Hepatic stellate cell (primary cell): ENCODE measurements at regions not wholly inside any gene's neighbourhood (a gene's known extent, or its start where the extent isn't known, plus 50 kb on each side); places are given as distances from the start of the nearest gene placed in this dataset.
"Not testable (repeated sequence)": the region's sequence is repeated elsewhere in the genome, so short reads cannot be mapped to it uniquely, and the experiment has no call there.

Experiments
- DNase-seq: peaks from one replicate; pipeline ENCODE4 v3.0.0; 2011; ENCODE audit warnings: low spot score

DNA sequence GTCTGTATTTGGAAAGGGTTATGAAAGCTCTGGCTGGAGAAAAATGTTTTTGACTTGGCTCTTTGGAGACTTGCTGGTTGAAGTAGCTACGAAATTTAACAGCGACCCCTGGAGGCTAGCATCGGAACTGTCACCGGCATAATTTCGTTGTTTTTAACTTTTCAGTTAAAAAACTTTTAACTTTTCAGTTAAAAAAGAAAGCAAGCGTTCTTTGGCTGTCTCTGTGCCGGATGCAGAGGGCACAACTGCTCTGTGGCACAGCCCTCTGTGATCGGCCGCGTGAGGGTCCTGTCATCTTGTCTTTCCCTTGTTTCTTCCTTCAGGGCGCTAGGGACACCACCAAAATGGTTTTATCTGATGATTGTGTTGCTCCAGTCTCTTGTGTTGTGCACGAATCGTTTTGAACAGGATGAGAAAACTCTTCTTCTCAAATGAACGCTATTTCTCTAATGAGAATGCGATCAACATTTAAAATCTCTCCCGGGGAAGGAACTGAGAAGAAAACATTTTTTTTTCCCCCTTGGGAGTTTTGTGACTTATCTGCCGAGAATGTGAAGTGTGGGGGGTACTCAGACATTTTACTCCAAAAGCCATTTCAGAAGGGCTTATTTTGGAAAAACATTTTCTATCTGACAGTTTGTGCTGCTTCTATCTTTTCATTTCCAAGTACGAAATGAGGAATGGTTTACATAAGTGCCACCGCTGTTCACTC is 57.1 kb downstream of the ADCYAP1 start:
- peak; percentile 17 for DNase-seq

DNA sequence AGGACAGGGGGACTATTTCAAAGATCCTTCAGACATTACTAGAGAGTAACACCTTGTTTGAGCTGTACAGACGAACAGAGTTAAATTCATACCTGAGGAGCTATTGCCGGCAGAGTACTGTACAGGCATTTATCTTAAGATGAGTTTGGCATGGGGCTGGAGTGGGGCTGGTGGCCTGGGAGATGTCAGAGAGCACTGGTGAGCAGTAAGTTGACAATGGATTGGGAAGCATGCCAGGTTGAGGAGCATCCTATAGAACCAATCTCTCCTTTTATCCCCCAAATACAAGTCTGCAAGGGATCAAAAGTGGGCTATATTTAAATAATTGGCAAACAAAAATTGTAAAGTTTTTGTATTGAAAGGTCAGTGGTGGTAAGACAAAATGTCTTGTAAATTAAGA is 58.6 kb downstream of the ADCYAP1 start:
- DNase-seq, result no peak

DNA sequence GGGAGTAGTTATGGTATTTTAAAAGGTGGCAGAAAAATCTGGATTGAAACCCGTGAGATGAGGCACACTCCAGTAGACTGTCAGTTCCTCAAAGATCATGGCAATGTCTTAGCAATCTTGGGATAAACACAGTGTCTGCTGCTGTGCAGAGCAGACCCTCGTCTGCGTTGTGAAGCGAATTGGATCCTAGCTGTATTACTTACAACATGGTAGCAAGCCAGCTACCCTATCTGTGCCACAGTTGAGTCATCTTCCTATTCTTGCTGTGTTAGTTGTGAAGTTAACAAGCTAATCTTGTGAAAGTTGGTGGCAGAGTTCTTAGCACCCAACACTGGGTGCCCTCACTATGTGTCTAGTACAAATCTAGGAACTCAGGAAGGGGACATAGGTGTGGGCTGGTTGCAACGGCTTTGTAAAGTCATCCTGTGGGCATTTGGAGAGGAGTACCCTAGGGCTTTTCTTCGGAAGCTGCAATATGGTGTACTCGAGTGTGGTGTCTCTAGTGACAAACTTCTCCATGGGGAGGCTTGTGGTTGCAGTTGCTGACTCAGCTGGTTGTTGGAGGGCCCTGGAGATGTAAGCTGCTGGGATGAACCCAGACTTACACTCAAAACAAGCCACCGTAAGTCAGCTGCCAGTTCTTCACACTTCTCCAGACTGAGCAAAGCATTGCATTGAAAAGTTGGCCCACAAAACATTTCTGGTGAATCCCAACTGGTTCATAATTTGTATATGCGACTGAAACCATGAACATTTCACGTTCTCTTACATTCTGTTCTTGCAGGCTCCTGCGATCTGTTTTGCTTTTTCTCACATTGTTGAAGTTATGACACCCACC is 61.5 kb downstream of the ADCYAP1 start:
- no peak for DNase-seq

DNA sequence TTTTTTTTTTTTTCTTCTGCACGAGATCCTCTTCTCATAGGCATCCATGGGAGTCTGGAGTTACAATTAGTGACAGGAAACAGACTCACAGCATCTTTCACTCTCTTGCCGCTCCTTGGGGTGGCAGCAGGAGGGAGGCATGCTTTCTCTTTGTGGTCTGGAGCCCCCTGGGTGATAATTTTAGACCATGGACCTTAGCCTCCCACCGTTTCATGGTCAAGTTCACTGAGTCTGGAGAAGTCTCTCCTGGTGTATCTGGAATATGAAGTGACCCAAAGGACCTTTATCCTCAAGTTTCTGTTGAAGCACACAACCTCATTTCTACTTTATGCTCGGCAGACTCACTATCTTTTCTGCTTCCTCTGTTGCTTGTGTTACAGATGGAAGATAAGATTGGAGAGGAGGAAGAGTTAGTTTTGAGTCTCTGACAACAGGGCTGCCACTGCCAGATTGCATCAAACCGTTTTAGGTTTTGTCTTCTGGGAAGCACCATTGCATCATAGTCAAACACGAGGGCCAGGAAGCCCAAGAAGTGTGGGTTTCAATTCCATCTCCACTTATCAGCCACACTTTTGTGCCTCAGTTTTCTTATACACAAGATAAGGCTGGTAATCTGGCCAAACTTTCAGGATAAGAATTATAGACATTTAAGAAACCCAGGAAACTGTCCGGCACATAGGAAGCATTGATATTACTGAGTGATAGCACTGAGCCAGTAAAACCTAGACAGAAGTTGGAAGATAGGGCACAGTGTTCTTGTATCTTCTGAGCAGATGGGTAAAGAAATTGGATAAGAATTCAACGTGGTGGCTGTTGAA is 62.3 kb downstream of the ADCYAP1 start:
- no peak for DNase-seq

DNA sequence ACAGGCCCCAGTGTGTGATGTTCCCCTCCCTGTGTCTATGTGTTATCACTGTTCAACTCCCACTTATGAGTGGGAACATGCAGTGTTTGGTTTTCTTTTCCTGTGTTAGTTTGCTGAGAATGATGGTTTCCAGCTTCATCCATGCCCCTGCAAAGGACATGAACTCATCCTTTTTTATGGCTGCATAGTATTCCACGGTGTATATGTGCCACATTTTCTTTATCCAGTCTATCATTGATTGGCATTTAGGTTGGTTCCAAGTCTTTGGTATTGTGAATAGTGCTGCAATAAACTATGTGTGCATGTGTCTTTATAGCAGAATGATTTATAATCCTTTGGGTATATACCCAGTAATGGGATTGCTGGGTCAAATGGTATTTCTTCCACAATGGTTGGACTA is 64.2 kb downstream of the ADCYAP1 start:
- not testable (repeated sequence) for DNase-seq

DNA sequence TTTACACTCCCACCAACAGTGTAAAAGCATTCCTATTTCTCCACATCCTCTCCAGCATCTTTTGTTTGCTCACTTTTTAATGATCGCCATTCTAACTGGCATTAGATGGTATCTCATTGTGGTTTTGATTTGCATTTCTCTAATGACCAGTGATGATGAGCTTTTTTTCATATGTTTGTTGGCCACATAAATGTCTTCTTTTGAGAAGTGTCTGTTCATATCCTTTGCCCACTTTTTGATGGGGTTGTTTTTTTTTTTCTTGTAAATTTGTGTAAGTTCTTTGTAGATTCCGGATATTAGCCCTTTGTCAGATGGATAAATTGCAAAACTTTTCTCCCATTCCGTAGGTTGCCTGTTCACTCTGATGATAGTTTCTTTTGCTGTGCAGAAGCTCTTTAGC is 64.6 kb downstream of the ADCYAP1 start:
- not testable (repeated sequence) for DNase-seq

DNA sequence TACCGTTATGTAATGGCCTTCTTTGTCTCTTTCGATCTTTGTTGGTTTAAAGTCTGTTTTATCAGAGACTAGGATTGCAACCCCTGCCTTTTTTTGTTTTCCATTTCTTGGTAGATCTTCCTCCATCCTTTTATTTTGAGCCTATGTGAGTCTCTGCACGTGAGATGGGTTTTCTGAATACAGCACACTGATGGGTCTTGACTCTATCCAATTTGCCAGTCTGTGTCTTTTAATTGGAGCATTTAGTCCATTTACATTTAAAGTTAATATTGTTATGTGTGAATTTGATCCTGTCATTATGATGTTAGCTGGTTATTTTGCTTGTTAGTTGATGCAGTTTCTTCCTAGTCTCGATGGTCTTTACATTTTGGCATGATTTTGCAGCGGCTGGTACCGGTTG is 69.9 kb downstream of the ADCYAP1 start:
- DNase-seq, result not testable (repeated sequence)

DNA sequence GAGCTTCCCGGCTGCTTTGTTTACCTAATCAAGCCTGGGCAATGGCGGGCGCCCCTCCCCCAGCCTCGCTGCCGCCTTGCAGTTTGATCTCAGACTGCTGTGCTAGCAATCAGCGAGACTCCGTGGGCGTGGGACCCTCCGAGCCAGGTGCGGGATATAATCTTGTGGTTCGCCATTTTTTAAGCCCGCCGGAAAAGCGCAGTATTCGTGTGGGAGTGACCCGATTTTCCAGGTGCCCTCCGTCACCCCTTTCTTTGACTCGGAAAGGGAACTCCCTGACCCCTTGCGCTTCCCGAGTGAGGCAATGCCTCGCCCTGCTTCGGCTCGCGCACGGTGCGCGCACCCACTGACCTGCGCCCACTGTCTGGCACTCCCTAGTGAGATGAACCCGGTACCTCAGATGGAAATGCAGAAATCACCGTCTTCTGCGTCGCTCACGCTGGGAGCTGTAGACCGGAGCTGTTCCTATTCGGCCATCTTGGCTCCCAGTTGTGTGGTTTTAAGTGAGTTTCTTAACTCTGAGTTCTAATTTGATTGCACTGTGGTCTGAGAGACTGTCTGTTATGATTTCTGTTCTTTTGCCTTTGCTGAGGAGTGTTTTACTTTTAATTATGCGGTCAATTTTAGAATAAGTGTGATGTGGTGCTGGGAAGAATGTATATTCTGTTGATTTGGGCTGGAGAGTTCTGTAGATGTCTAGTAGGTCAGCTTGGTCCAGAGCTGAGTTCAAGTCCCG is 71.9 kb downstream of the ADCYAP1 start:
- not testable (repeated sequence) for DNase-seq

DNA sequence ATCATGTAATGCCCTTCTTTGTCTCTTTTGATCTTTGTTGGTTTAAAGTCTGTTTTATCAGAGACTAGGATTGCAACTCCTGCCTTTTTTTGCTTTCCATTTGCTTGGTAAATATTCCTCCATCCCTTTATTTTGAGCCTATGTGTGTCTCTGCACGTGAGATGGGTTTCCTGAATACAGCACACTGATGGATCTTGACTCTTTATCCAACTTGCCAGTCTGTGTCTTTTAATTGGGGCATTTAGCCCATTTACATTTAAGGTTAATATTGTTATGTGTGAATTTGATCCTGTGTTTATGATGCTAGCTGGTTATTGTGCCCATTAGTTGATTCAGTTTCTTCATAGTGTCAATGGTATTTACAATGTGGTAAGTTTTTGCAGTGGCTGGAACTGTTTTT is 72.7 kb downstream of the ADCYAP1 start:
- DNase-seq, result not testable (repeated sequence)

DNA sequence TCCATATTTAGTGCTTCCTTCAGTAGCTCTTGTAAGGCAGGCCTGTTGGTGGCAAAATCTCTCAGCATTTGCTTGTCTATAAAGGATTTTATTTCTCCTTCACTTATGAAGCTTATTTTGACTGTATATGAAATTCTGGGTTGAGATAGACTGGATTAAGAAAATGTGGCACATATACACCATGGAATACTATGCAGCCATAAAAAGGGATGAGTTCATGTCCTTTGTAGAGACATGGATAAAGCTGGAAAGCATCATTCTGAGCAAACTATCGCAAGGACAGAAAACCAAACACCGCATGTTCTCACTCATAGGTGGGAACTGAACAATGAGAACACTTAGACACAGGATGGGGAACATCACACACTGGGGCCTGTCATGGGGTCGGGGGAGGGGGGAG is 73.1 kb downstream of the ADCYAP1 start:
- not testable (repeated sequence) for DNase-seq

DNA sequence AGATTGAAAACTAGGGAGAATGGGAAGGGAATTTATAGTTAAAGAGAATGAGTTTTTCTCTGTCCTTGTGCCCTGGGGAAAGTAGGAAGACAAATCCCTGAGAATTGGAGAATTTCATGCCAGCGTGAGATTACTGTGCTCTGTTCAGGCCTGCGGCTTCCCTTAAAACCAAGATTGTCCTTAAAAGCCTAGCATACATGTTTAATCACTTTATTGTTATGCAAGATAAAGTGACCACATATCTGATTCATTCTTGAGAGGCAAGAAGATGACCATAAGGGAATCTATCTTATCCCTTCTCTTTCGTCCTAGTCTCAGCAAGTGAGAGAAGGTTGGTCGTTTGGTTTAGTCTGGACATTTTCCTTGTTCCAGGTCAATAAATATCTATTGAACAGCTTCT is 75.9 kb downstream of the ADCYAP1 start:
- no peak for DNase-seq

DNA sequence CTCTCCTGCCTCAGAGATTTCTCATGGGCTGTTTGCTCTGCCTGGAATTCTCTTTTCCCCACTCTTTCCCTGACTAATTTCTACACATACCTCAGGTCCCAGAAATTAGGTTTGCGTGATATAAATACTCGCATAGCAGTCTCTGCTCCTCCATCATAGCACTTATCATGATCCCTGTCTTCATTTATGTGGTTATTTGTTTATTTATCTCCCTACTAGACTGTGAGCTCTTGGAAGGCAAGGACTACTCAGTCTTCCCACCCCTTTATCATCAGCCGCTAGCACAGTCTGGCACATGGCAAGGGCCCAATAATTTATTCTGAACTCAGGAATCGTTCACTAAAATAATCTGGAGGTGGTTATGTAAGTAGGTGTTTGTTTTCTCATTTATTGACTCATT is 79.3 kb downstream of the ADCYAP1 start:
- DNase-seq, result no peak

DNA sequence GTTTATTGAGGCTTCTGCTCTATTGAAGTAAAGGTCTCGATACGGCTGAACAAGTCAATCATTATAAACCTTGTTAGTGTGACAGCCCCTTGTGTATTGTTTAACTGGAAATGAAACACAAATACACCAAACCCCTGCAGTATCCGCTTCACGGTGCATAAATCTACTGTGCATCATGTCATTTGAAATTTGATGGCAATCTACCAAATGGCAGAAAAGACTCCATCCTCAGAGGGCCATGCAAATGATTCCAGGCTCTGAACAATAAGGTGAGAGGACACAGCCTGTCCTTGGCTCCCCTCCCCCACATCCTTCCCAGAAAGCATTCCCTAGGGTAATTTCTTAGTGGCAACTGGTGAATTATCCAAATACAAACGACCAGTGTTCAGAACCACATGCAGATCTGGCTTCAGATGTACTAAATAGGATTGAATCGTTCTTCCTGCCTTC is 80.6 kb downstream of the ADCYAP1 start:
- no peak for DNase-seq

DNA sequence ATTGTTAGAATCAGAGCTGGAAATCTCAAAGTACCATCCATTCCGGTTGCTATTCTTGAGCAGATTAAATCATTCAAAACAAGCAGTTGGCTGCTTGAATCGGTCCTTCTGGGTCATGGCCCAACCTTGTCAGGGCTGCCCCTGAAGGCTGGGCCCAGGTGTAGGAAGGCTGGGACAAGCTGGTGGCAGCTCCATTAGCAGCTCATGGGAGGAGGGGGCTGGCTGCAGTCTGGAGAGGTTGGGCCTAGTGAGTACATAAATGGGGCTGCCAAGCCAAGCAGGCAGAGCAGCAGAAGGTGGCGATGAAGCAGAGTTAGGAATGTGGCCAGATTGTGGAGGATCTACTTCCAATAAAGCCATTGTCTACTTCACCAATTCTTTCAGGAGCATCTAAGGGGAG is 81.4 kb downstream of the ADCYAP1 start:
- no peak for DNase-seq

DNA sequence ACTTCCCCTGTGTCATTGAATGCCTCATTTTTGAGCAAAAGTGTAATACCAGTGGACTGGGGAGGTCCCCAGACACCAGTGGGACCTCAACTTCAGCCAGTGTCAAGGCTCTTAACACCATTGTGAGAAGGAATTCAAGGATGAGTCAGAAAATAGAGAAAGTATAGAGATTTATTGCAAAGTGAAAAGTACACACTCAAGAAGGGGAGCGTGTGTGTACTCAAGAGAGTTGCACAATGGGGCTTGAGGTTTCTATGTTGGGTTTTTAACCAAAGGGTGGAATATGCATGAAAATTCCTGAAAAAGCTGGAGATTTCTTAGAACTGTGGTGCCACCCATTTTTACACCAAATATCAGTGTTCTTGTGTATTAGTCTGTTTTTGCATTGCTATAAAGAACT is 81.9 kb downstream of the ADCYAP1 start:
- DNase-seq, result no peak

DNA sequence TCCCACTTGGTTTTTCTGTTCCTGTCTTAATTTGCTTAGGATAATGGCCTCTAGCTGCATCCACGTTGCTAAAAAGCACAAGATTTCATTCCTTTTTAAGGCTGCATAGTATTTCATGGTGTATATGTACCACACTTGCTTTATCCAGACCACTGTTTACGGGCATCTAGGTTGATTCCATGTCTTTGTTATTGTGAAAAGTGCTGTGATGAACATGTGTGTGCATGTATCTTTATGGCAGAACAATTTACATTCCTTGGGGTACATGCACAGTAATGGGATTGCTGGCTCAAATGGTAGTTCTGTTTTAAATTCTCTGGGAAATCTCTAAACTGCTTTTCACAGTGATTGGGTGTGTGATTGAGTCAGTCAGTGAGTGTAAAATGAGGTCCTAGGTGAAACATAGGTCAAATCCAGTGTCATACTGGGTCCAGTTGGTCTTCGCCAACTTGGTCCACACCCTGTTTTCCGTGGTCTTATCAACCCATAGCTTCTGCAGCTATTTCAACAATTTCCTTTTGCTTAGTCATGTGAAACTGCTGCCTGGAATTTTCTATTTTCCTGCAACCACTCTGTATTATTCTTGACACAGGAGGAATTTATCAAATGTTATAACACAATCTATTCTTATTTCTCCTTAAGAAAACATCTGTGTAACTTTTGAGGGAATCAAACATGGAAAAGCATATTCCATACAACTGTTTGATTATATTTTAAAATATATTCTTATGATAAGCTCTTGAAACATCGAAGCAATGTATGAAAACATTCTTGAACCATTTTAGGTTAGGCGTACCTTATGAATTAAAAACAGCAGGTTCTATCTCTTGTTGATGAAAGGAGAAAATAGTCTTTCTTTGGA is 82.9 kb downstream of the ADCYAP1 start:
- DNase-seq, result no peak

DNA sequence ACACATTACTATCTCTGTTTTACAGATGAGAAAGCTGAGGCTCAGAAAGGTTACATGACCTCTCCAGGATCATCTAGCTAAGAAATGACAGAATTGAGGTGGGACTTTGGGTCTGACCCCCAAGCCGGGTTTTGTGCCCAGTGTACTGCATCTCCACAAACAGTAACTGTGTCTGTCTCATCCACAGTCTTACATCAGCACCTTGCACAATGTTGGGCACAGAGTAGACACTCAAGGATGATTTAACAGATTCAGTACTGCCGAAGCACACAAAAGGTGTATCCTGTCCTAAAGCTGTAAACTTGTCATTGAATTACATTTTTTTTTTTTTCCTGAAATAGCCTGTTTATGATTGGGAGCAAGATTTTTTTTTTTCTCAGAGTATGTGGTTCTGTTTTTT is 84.8 kb downstream of the ADCYAP1 start:
- DNase-seq, result no peak

DNA sequence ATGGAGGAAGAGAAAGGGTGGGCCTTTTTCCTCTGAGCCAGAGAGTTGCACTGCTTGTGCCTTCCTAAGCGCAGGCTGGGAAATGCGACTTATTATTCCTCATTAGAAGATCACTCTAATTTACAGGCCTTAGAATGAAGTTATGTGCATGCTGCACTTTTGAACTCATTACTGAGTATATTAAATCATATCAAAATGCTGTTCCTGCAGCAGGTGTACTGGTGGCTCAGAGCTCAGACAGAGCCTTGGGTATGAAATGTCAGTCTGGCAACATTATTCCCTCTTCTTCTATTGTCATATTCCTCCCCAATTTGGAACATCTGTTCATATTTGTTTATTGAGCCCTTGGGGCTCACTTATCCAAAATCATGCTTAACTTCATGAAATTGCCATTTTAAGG is 85.5 kb downstream of the ADCYAP1 start:
- no peak for DNase-seq

DNA sequence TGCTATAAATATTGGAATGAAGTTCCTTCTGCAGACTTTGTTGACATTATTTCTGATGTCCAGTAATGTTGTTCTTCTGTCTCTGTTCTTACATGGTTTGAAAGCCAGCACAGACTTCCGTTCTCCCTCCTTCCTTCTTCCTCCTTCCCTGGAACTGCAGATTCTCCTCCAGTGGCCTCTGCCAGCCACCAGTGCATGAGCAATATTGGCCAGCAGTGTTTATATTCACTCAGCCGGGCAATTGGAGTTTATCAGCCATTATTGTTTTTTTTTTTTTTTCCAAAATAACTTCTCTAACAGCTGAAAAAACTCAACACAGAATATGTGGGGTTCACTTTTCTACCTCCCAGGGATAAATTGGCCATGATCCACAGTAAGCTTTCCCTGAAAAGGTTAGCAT is 86.8 kb downstream of the ADCYAP1 start:
- no peak for DNase-seq

DNA sequence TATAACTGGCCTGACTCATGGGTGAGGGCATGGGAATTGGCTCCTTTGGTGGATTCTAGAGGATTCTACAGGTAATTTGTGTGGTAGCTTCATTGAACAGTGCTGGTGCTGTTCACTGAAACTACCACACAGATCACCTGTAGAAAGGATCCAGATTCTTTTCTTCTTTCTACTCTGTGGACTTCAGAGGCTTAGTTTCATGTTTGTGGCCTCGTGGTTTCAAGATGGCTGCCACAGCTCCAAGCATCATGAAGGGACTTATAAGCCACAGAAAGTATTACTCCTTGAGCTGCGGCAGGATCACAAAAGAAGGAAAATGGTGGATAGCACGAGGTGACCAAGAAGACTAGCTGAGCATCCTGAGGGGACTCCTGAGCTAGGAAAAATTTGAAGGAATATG is 88.9 kb downstream of the ADCYAP1 start:
- DNase-seq, result no peak

DNA sequence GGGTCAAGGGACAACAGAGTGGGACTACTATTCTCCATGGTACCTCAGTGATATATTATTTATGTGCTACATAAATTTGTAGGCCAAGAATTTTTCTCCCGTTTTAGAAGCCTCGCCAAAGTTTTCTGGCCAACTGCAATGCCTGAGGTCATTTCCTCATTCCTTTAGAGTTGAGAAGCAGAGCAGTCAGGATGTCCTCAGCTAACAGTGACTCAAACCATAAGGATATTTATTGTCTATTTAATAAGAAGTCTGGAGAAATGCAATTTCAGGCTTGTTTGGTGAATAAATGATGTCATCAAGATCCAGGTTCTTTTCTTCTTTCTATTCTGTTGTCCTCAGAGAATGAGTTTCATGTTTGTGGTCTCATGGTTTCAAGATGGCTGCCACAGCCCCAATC is 91.0 kb downstream of the ADCYAP1 start:
- DNase-seq, result no peak
